Skeletal muscle cell (primary cell): ENCODE measurements at regions not wholly inside any gene's neighbourhood (a gene's known extent, or its start where the extent isn't known, plus 50 kb on each side); places are given as distances from the start of the nearest gene placed in this dataset.

ENCODE experiments used
- DNase-seq: peaks from one replicate; pipeline ENCODE4 v3.0.0-alpha.2; 2010; ENCODE audit warnings: low read depth
- H3K4me3 ChIP-seq: 2 replicates; pipeline ENCODE4 v1.5.1; 2011; ENCODE audit warnings: low read depth, mild to moderate bottlenecking, control low read depth, low read length, moderate library complexity

DNA sequence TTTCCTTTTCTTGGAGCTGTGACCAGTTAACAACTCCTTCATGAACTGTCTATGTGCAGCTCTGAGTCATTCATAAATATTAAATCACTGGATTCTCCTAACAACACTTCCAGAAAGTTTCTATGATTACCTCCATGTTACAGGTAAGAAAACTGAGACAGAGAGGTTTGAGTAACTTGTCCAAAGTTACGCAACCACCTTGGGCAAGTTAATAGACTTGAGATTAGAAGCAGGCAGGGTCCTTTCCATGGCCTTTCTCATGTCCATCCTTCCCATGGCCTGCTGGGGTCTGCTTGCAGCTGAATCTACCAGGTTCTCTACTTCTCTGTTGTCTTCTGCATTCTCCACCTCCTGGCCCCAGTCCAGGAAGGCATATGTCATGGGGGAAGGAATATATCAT lies 648.8 kb upstream of the MKI67 start:
- no peak overlapping the region for H3K4me3 ChIP-seq

DNA sequence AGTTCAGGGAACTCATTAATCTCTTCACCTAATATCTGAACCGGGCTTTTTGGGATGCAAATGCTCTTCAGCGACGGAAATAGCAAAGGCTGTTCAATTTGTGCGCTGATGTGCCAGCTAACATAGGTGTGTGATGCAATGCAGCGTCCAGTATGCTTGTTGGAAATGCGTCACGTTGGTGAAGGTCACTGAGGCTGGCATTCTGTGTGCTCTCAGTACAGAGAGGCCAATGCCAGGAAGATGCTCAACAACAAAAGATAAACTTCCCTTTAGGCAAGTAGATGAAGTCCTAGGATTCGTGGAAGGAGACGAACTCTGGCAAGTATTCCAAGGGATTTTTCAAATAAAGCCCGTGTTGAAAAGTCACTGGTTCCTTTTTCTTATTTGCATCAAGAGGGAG lies 649.5 kb upstream of the MKI67 start:
- DNase-seq: no peak
- H3K4me3 ChIP-seq: no peak overlapping the region

More for the DNA sequence above, 648.8 kb upstream of the MKI67 start:
- no peak for DNase-seq

DNA sequence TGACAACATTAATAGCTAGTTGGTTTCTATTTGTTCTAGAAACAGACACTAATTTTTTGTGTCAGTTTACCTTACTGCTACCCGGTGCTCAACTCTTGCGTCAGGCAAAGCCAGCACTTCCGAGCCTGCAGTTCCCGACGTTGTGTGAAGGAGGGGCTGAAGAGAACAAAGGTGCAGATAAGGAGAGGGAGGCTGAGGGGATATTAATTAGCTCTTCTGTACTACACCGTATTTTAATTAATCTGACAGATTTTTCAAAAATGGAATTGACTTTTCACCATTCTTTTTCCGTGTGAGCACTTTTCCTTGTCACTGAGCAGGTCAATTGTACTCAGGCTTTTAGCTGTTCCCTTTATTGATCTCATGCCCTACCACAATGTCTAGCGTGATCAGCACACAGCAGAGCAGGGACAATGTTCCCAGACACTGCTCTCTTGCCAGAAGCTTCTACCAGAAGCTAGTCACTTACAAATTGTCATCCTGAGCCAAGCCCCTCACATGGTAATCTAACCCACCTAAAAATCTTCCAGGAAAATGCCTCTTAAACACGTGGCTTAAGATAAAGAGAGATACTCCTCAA lies 650.5 kb upstream of the MKI67 start:
- no peak overlapping the region for H3K4me3 ChIP-seq
- no peak for DNase-seq

DNA sequence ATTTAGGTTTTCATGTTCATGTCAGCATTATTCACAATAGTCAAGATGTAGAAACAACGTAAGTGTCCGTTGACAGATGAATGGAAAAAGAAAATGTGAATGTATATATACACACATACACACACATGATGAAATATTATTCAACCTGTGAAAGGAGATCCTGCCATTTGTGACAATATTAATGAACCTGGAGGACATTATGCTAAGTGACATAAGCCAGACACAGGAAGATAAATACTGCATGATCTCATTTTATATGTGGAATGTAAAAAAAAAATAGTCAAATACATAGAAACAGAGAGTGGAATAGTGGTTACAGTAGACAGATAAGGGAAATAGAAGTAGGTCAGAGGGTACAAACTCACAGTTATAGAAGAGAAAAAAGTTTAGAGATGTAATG lies 651.1 kb upstream of the MKI67 start:
- H3K4me3 ChIP-seq: no peak overlapping the region
- DNase-seq: no peak

DNA sequence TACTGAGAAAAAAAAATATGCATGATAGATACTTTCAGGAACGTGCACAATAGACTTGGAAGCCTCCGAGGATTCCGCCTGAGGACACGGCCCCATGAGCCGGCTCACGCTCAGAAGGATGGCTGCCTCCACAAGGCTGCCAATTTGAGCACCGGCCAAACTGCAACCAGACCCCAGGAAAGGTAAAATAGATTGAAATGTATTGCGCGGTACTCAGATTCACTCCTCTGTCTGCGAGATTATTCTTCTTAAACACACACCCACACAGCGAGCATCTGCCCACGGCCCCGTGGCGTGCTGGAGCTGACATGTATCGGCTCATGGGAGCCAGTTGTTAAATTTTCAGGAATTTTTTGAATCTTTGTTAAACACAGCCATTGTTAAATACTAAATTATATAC lies 653.2 kb upstream of the MKI67 start:
- no peak overlapping the region for H3K4me3 ChIP-seq
- DNase-seq: no peak

DNA sequence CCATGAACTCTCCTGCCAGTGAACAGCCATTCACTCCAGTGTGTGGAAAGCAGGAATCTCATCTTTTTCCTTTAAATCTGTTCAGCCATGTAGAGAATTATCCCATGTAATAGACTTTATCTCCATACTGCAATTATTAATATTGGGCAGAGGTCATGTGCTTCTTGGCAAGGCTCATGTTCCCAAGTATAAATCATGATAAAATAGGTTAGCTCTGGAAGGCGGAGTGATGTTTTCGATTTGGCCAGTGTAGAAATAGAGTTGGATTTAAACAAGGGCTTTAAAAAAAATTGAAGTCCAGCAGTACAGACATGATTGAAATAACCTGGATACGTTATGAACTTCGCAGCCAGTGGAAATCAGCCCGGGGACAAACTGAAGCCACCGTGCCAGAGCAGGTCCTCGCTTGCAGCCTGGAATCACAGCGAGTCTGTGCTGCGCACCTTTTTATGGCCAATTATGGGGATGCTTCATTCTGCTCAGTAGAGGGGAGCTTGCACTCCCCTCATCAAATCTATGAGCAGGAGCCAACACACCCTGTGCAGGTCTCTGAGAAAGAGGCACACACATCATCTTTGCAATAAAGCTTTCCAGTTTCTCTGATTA lies 654.0 kb upstream of the MKI67 start:
- H3K4me3 ChIP-seq: no peak overlapping the region
- DNase-seq: no peak

DNA sequence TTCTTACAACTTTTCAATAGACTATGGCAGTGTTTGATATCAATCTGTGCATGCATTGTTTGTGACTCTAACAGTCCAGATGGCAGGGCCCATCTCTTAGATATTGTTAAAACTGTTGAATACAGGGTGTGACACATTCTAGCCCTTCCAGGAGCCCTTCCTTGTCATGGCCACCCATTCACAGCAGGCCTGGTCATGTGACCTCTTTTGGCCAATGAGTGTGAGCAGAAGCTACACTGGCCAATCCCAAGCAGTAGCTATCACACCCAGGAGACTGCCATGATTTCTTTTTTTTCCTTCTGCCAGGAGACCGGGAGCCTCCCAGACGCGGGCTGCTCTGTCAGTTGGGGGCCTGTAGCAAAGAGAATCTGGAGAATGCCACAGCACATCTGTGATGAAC lies 655.4 kb upstream of the MKI67 start:
- DNase-seq: no peak
- no peak overlapping the region for H3K4me3 ChIP-seq

DNA sequence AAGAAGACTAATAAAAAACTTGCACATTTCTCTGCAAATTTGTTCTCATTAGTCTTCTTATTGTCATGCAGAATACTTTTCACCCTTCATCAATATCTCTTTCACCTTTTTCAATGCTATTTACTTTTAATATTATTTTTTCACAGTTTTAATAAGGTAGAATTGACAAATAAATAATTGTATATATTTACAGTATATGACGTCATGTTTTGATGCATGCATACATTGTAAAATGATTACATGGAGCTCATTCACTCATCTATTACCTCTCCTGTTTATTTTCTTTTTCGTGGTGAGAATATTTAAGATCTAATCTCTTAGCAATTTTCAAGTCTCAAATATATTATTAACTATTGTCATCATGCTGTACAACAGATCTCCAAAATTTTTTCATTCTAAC lies 658.2 kb upstream of the MKI67 start:
- H3K4me3 ChIP-seq: no peak overlapping the region
- no peak for DNase-seq

DNA sequence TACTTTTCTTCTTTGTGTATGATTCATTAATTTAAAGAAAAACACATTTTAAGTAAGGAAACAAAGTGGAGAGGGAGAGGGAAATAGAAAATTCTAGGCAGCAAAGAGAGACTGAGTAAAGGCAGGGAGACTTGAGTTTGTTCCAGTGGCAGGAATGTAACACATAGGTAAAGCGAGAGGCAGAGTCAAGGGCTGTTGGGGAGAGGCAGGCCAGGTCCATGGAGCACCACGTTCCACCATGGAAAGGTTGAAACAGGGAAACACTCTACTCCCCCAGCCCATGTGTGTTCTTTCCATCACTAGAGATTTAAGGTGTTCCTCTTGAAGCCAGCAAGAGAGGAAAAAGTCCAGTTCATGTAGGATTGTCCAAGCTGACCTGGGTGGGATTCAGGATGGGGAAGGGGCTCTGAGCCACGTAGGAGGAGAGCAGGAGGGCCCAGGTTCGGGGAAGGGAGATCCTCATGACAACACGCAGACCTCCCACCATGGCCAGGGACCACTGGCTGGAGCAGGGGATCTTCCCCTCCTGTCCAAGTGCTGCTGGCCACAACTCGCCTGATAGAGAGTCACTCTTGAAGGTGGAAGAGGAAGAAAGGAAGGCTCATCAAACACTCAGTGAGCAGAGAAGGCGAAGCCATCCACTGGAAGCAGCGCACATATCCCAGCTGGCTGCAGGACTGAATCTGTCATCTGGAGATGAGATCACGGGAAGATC lies 666.4 kb upstream of the MKI67 start:
- no peak for DNase-seq
- H3K4me3 ChIP-seq: no peak overlapping the region

DNA sequence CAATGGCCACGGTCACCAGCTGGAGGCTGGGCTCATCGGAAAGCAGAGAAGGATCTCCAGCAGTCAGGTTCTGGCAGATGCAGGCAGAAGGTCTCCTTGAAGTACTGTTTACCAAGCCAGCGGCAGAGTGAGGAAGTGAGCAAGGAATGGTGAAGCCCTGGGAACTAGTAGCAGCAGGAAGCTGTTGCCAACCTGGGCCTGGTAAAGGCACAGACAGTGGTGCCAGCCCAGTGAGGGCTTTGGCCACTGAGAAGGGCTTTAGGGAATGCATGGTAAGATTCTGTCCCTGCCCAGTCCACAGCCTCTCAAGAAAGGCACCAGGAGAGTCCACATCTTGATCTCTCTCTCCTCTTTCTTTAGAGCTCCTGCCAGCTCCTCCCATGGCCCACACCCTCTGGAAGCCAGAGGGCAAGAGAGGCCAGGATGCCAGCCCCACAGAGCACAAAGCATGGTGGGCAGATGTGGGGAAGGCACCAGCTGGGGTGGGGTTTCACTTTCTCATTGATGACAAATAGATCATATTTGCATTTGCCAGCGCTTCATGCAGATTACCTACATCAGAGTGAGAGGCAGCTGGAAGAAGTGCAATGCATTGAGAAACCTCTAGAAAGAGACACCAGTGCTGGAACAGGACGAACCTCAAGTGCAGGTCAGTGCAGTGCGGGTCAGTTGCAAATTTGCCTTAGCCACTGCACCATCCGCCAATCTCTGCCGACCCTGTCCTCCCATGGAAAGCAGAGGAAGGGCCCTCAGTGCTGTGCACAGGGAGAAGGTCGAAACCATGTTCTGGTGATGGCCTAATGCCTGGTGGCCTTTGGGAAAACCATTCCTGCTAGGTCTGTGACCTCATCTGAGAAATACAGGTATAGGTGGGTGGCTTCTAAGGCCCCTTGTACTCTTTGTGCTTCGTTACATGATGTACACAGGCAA lies 667.8 kb upstream of the MKI67 start:
- DNase-seq: no peak
- H3K4me3 ChIP-seq: no peak overlapping the region

DNA sequence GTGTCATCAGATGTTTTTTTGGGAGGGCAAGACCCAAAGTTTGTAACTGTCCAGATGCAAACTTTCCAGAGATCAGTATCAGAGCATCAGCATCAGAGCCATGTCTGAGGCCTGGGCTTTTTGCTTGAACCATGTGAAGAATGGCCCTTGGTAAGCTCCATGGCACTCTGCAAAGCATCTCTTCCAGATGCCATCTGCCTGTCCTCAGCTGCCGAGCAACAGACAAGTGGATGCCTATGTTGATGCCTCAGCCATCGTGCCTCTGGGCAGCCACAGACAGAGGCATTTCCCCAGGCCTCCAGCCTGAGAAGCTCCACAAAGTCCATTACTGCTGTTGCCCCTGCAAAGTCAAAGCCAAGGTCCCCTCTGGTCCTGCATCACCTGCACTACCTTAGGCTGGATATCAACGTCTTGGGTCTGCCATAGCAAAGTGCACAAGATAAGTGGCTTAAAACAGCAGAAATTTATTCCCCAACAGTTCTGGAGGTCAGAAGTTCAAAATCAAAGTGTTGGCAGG lies 670.2 kb upstream of the MKI67 start:
- no peak for DNase-seq
- H3K4me3 ChIP-seq: no peak overlapping the region

DNA sequence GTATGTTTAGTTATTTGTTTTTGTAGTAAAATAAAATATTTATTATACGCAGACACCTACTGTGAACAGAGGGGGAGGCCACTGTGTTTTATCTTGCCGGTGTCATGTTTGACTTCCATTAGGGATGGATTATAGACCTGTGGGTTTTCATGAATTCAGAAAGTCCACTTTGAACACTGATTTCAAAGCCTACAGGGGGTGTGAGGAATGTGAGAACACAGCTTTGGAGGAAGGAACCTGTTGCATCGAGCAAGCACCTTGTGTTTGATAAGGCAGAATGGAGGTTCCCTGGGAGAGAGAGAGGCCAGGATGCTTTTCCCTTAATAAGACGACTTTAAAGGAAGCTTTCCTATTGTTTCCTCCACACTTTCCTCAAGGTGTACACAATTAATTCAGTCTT lies 665.0 kb upstream of the MGMT start:
- no peak overlapping the region for H3K4me3 ChIP-seq
- DNase-seq: no peak

DNA sequence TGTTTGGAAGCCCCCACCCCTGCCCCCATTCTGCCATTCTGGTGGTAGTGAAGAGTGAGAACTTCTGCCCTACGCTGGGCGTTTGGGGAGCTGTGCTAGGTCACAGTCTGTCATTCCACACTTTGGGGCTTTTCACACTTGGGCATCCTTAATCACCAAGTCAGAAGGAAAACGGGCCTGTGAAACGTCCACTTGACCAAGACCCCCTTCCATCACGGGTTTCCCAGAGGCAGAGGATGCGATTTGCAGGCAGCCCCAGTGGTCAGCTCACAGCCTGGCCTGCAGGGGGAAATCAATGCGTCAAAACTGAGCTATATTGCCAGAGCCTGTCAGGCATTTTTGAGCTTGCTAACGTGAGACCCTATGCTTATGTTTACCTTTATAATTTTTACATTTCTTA lies 663.3 kb upstream of the MGMT start:
- H3K4me3 ChIP-seq: no peak overlapping the region
- no peak for DNase-seq

DNA sequence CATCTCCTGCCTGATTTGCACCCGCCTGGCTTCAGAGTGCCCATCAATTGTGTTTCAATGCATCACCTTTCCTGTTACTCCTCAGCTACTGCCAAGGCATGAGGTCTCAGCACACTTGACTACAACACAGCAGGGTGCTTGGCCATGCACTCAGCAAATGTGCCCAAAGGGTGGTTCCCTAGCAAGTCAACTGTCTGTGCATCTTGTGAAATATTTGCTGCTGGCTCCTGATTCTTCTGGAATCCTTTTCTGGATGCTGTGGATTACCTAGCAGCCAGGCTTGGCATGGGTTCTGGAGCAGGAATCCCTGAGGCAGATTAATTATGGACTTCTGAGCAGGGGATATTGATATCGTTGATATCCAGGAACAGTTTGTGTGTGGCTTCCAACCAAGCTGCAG lies 662.6 kb upstream of the MGMT start:
- H3K4me3 ChIP-seq: no peak overlapping the region
- DNase-seq: no peak

DNA sequence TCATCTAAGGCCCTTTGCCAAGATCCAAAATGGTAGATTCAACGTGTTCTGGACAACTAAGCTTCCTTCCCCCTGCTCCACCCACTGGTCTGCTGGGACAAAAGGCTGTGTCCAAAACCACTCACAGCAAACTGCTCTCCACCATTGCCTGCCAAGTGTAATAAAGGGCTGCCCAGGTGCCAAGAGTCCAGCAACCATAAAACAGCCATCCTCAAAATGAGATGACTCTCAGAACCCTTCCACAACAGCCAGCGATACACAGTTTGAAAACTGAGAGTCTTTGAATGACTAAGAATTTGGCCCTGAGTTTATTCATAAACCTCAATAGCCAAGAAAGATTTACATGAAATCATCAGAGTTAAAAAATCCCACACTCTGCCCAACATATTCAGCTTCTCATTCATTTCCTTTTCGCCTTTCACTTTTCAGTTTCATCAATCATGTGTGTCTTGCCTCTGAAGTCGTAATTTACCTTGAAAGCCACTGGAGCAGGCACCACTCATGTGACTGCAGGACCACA lies 658.1 kb upstream of the MGMT start:
- DNase-seq: no peak
- H3K4me3 ChIP-seq: no peak overlapping the region

DNA sequence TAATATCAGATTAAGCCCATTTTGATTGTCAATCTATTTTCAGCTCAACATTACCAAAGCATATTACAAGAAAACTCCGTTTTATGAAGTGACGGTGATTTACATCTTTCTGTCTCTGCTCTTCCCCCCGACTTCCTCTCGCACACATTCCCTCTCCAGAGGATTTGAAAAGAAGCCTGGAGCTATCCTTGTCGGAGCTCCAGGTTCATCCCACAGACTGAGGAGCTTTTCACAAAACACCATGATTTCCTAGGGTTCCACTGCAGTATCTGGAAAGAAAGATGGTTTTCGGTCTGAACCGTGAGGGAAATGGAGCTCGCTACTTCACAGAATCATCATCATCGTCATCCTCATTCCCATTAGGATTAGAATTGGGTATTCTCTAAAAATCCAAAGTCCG lies 655.5 kb upstream of the MGMT start:
- no peak overlapping the region for H3K4me3 ChIP-seq
- DNase-seq: no peak

DNA sequence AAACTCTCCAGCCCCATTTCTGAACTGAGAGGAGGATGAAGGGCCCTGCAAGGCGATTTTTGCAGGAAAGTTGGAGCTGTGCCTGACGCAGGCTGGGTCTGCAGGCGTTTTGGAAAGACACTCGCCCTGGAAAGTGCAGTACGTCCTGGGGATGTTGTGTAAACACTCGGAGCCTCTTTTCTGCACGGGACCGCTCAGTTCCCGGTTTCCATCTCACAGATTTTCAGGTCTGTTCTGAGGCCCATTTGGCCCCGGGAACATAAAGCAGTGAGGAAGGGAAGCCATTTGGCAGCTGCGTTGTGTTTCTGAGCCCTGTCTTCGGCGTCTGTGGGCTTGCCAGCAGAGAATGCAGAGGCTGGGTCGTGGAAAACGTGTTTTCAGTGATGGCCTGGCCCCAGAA lies 655.0 kb upstream of the MGMT start:
- H3K4me3 ChIP-seq: no peak overlapping the region
- DNase-seq: no peak

DNA sequence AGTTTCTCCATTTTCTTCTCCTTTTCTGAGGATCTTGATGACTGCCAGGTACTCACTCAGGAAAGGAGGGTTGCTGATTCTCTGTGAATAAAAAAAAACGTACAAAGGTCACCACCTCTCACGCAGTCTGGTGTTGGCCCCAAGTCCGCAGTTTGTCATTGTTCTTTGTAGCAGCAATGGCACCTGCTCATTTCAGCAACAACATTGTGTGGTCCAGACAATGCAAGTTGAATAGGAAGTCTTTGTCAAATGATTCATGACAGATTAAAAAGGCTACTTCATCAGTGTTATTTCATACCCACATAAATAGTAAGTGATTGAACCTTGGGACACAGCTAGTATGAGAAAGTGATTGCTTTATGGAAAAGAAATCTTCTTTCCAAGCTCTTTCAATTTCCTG lies 653.5 kb upstream of the MGMT start:
- H3K4me3 ChIP-seq: no peak overlapping the region
- DNase-seq: no peak

DNA sequence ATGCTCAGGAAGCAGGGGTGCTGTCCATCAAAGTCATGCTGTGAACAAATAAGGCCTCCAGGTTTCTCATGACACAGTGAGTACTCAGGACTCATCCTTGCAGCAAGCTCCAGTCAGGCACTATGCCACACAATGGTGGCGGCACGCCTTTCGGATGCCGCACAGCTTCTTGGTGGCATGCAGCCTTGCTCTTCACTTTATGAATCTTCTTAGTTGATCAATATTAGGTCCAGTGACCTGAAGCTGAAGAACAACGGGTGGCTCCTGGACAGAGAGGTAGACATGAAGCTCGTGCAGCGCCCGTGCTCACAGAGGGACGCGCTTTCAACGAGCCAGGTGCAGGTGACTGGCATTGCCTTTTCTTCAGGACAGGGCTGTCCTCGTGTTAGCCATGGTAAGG lies 653.0 kb upstream of the MGMT start:
- no peak overlapping the region for H3K4me3 ChIP-seq

DNA sequence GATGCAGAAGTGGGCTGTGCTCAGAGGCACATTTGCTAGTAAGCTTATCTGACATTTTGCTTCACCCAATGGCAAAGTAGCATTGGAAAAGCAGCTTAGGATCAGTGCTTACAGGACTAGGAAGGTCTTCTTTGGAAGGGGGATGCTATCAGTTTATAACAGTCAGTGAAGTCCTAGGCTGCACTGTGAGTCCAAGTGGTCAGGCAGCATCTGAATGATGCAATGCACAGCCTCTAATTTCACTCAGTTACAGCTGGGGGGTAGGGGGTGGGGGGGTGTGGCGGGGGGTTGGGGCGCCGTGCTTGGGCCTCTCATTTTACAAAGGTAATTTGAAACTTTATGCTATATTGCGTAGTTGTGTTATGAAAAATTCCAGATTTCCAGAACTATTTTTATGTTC lies 652.3 kb upstream of the MGMT start:
- no peak overlapping the region for H3K4me3 ChIP-seq
- DNase-seq: no peak

More for the DNA sequence above, 653.0 kb upstream of the MGMT start:
- DNase-seq: no peak
